Esophagus muscularis mucosa (tissue), 4 donors: ENCODE measurements at regions not wholly inside any gene's neighbourhood (a gene's known extent, or its start where the extent isn't known, plus 50 kb on each side); places are given as distances from the start of the nearest gene placed in this dataset.

Experiments
- DNase-seq: peaks from one replicate; pipeline ENCODE4 v3.0.0-alpha.2; 2017; ENCODE audit errors: extremely low spot score
- H3K27ac ChIP-seq, 4 donors: fragments of 200-600 bp; sonication (generic); replicated peaks in 1 of 4; 1 replicate in 3 of 4; 2 replicates in 1 of 4; pipeline ENCODE4 v1.5.1; 2016 to 2019; ENCODE audit warnings: mild to moderate bottlenecking in 1 of 4
- H3K27me3 ChIP-seq, 4 donors: fragments of 200-600 bp; sonication (generic); one replicate each; pipeline versions ENCODE4 v1.5.1 to v1.6.0; 2016 to 2019
- H3K36me3 ChIP-seq, 4 donors: fragments of 200-600 bp; sonication (generic); one replicate each; pipeline ENCODE4 v1.5.1; 2016 to 2019
- H3K4me1 ChIP-seq, 4 donors: fragments of 200-600 bp; sonication (generic); one replicate each; pipeline ENCODE4 v1.5.1; 2016 to 2019
- H3K4me3 ChIP-seq, 4 donors: fragments of 200-600 bp; sonication (generic); 1 replicate in 2 of 4; 2 replicates in 2 of 4; pipeline ENCODE4 v1.5.1; 2016 to 2019; ENCODE audit warnings: mild to moderate bottlenecking in 4 of 4, moderate library complexity in 1 of 4
- H3K9me3 ChIP-seq, 4 donors: fragments of 200-600 bp; sonication (generic); 1 replicate in 3 of 4; 2 replicates in 1 of 4; pipeline ENCODE4 v1.5.1; 2016 to 2019
- EP300 ChIP-seq: sonication (generic); formaldehyde crosslinking; IDR thresholded peaks from one replicate; pipeline ENCODE4 v1.6.1; 2017; ENCODE audit warnings: antibody characterized with exemption
- POLR2A ChIP-seq: fragments of 450-650 bp; IDR thresholded peaks from one replicate; pipeline ENCODE4 v1.6.1; 2017; ENCODE audit warnings: antibody characterized with exemption, moderate library complexity, mild to moderate bottlenecking, low read depth
- POLR2AphosphoS5 ChIP-seq, 2 donors: sonication (generic); formaldehyde crosslinking; IDR thresholded peaks; one replicate each; pipeline ENCODE4 v1.6.1; 2017; ENCODE audit warnings: antibody characterized with exemption in 2 of 2
- WGBS: methylation state at CpG from one replicate; pipeline ENCODE4 v1.1.5; 2018; 5-methylcytosine and 5-hydroxymethylcytosine counted together
- intact Hi-C: fragments of 100-400 bp; cut with DNase I; formaldehyde crosslinking; loops from one replicate; pipeline ENCODE4 v1.15.1; 2023
- TF ChIP-seq, protein P1 (sequence below), 3 experiments: fragments of 200-600 bp in 2 of 3; fragments of 450-650 bp in 1 of 3; sonication (generic) in 2 of 3; IDR thresholded peaks; one replicate each; pipeline ENCODE4 v1.5.1; 2017 to 2019; ENCODE audit warnings: antibody characterized with exemption in 3 of 3, mild to moderate bottlenecking in 2 of 3, moderate library complexity in 1 of 3

DNA sequence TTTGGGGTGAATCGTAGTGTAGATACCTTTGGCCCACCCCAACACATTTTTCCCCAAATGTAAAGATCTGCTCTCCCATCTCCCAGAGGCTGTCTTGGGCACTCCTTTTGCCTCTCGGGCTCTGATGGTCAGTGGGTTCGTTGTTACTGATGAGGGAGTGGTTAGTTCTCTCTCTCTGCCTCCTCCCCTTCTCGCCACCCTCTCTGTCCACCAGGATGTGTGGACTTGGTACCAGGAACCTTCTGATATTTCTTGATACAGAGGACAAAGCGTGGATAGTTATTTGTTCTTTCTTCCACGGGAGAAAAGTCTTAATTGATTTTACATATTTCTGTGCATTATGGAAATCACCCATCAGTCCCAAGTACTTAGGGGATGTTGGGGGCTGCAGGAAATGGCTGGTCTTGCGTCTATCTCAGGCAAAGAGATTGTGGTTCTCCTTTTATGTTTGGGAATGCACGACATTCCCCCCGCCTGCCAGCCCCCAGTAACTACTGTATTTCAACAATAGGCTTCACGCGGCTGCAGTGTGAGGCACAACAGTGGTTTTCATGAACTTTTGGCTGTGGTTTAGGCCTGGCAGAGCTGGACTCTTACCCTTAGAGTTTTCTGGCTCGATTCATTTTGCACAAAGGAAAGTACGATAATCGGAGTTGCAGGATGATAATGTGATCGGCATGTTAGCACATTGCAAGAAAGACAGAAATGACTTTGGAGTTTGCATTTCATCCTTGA, 79.0 kb upstream of the ZNF536 start:
- intact Hi-C loops = no loop called here
- TF ChIP-seq POLR2A (no peak), POLR2AphosphoS5 (IDR thresholded peaks at IDR 0.05) (no peak)
- no peak overlapping the region for H3K4me3 ChIP-seq
- WGBS = 76% methylated on average over 15 of the region's 15 CpGs
- DNase-seq = no peak
- no peaks in the 10 kb centered on the region for H3K9me3 ChIP-seq
- H3K36me3 ChIP-seq = no peaks in the 10 kb centered on the region
- H3K27ac ChIP-seq = no peak overlapping the region
- H3K27me3 ChIP-seq = peaks cover 0 to 25% (median 0%) of the 10 kb centered on the region in 4 donors
- H3K4me1 ChIP-seq = no peaks in the 10 kb centered on the region

DNA sequence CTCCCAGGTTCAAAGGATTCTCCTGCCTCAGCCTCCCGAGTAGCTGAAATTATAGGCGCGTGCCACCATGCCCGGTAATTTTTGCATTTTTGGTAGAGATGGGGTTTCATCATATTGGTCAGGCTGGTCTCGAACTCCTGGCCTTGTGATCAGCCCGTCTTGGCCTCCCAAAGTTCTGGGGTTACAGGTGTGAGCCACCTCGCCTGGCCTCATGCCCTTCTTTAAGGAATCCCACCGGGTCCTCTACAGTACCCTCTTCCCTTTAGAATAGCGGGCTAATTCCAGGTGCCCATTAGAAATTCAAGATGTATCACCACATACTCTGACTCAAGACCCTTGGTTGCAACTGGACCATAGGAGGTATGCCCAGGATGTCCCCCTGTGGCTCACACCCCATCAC, 74.2 kb upstream of the ZNF536 start:
- 86% methylated on average over 9 of the region's 9 CpGs for WGBS
- Histone ChIP-seq H3K36me3 (no peaks in the 10 kb centered on the region), H3K27ac (no peak overlapping the region), H3K4me1 (no peaks in the 10 kb centered on the region), H3K27me3 (peaks cover 0 to 40% (median 0%) of the 10 kb centered on the region in 4 donors), H3K4me3 (no peak overlapping the region), H3K9me3 (no peaks in the 10 kb centered on the region)
- intact Hi-C loops = no loop called here
- no peak for TF ChIP-seq POLR2AphosphoS5 (IDR thresholded peaks at IDR 0.05)
- TF ChIP-seq, protein P1, sequence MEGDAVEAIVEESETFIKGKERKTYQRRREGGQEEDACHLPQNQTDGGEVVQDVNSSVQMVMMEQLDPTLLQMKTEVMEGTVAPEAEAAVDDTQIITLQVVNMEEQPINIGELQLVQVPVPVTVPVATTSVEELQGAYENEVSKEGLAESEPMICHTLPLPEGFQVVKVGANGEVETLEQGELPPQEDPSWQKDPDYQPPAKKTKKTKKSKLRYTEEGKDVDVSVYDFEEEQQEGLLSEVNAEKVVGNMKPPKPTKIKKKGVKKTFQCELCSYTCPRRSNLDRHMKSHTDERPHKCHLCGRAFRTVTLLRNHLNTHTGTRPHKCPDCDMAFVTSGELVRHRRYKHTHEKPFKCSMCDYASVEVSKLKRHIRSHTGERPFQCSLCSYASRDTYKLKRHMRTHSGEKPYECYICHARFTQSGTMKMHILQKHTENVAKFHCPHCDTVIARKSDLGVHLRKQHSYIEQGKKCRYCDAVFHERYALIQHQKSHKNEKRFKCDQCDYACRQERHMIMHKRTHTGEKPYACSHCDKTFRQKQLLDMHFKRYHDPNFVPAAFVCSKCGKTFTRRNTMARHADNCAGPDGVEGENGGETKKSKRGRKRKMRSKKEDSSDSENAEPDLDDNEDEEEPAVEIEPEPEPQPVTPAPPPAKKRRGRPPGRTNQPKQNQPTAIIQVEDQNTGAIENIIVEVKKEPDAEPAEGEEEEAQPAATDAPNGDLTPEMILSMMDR (IDR thresholded peaks at IDR 0.05) = no peak
- no peak for TF ChIP-seq POLR2A
- TF ChIP-seq EP300 = no peak
- no peak for DNase-seq

DNA sequence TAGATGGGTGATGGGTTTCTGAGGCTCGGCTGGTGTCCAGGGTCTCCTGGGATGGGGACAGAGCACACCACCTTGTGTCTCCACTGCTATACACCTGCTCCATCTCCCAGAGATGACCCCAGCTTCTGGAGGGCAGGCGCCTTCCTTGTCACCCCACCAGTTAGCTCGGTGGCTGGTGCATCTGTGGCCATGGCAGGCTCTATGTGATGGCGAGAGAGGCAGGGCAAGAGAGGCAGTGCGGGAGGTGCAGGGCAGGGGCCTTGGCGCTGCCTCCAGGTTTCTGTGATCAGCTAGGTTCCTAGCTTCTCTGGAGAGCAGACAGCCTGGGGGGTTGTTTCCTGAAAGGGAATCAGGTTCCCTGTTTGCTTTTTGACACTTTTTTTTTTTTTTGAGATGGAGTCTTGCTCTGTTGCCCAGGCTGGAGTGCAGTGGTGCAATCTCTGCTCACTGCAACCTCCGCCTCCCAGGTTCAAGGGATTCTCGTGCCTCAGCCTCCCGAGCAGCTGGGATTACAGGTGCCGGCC, 69.0 kb upstream of the ZNF536 start:
- Histone ChIP-seq H3K4me3 (no peak overlapping the region), H3K27ac (no peak overlapping the region), H3K9me3 (no peaks in the 10 kb centered on the region), H3K4me1 (no peaks in the 10 kb centered on the region), H3K27me3 (peaks cover 0 to 19% (median 0%) of the 10 kb centered on the region in 4 donors), H3K36me3 (no peaks in the 10 kb centered on the region)
- WGBS = 97% methylated on average over 8 of the region's 10 CpGs
- DNase-seq = no peak
- intact Hi-C loops = no loop called here
- TF ChIP-seq POLR2AphosphoS5 (IDR thresholded peaks at IDR 0.05) (no peak), POLR2A (no peak), EP300 (no peak)
- TF ChIP-seq, protein P1 (IDR thresholded peaks at IDR 0.05) = no peak

DNA sequence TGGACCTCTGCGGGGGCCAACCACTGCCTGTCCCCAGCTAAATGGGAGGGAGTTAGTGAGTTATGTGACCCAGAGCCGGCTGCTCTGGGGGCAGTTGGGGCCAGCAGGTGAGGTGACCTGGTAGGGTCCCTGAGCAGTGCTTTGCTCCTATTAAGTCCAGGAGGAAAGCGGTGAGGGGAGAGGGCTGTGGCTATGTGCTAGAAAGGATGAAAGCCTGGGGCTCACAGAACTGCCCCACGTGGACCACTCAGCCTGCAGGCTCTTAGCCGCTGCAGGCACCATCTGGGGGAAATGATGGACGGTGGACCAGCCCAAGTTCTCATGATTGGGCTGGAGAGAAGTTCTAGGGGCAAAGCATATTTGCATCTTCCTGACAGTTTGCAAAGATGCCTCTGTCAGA, 67.6 kb upstream of the ZNF536 start:
- H3K9me3 ChIP-seq = no peaks in the 10 kb centered on the region
- intact Hi-C loops = no loop called here
- 76% methylated on average over 3 of the region's 6 CpGs for WGBS
- H3K27me3 ChIP-seq = peaks cover 0 to 26% (median 0%) of the 10 kb centered on the region in 4 donors
- TF ChIP-seq POLR2AphosphoS5 (IDR thresholded peaks at IDR 0.05) = no peak
- TF ChIP-seq EP300 = no peak
- TF ChIP-seq, protein P1 (IDR thresholded peaks at IDR 0.05) = no peak
- no peak for TF ChIP-seq POLR2A
- H3K4me3 ChIP-seq = no peak overlapping the region
- no peak overlapping the region for H3K27ac ChIP-seq
- H3K4me1 ChIP-seq = no peaks in the 10 kb centered on the region
- H3K36me3 ChIP-seq = no peaks in the 10 kb centered on the region
- DNase-seq = no peak

DNA sequence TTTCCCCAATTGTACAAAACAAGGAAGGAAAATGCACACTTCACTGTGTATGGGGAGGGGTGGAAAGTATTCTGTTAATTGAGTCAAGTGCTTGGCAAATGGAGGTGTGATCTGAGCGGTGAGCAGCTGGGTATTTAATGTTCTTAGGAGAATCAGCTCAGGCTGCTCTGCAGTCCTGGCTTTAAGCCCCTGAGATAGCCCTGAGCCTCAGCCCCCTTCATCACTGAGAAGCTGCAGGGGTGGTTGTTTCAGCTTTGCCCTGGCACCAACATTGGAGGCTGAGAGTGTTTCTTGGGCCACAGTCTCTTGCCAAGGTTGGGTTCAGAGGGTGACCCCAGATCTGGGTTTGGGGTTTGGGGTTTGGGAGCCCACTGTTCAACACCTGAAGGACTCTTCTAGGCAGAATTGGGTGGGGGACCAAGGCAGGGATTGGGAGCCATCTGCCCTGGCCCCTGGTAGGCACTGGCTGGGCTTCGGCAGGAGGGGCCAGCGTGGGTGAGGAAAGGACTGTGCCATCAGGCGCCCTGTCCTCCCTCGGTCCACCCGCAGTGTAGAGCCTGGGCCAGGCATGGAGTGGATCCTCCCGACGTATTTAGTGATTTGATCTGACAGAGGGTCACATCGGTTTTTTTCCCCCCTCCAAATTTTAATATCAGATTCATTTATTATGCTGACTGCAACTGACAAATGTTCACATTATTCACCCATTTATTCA, 66.7 kb upstream of the ZNF536 start:
- 90% methylated on average over 7 of the region's 9 CpGs for WGBS
- Histone ChIP-seq H3K36me3 (no peaks in the 10 kb centered on the region), H3K9me3 (no peaks in the 10 kb centered on the region), H3K4me1 (no peaks in the 10 kb centered on the region), H3K4me3 (no peak overlapping the region), H3K27ac (no peak overlapping the region), H3K27me3 (peaks cover 0 to 27% (median 0%) of the 10 kb centered on the region in 4 donors)
- no peak for TF ChIP-seq POLR2A
- TF ChIP-seq, protein P1 (IDR thresholded peaks at IDR 0.05) = no peak
- no peak for TF ChIP-seq EP300
- intact Hi-C loops = no loop called here
- no peak for DNase-seq
